HG03565 (cell line): ENCODE measurements at regions not wholly inside any gene's neighbourhood (a gene's known extent, or its start where the extent isn't known, plus 50 kb on each side); places are given as distances from the start of the nearest gene placed in this dataset.

Experiments used
- ATAC-seq: cut with Tn5 transposase; IDR thresholded peaks from one replicate; pipeline ENCODE4 v1.9.1; 2021; ENCODE audit warnings: mild to moderate bottlenecking, moderate library complexity; ENCODE audit not compliant: unreplicated experiment

DNA sequence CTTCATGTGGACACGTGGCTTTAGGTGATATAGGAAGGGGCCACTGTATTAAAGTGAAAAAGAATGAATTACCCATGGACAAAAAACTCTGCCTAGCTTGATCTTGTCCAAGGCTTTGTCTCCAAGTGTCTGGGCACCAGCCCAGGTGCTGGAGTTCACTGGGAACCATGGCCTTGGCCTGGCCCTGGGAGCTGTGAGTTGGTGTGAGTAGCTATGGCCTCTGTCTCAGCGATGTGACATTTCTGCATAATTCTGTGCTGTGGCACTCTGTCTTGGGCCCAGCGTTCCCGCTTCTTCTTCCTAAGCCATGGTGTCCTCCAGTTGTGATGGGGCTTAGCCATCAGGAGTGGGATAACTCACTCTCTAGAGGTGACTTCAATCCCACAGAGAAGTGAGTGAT lies 119.0 kb upstream of the PPP2R2D start:
- no peak for ATAC-seq

- ATAC-seq = no peak
These were observed 116.3 kb upstream of the PPP2R2D start for GRCh38 chr10:131784363-131785120.

- no peak for ATAC-seq
These were observed 115.7 kb upstream of the PPP2R2D start for GRCh38 chr10:131785121-131785460.

GRCh38 chr10:131786756-131787605 lies 113.8 kb upstream of the PPP2R2D start:
- no peak for ATAC-seq

- ATAC-seq = no peak
These were observed 112.8 kb upstream of the PPP2R2D start for GRCh38 chr10:131787961-131788360.

GRCh38 chr10:131788386-131788785 lies 112.4 kb upstream of the PPP2R2D start:
- ATAC-seq = no peak

DNA sequence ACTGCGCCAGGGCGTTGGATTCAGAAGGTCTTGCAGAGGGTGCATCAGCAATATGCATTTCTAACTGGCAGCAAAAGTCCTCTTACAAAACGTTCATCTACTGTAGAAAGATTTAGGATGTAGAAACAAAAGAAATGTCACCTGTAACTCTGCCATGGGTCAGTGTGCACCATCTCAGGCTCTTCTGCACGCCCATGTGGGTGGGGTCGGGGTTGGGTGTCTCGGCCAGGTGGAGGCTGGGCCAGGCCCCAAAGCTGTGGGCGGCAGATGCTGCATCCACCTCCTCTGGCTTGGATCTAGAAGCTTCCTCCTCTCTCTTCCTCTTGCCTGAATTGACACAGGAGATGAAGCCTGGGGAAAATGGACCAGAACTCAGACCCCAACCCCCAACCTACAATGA lies 111.3 kb upstream of the PPP2R2D start:
- no peak for ATAC-seq

DNA sequence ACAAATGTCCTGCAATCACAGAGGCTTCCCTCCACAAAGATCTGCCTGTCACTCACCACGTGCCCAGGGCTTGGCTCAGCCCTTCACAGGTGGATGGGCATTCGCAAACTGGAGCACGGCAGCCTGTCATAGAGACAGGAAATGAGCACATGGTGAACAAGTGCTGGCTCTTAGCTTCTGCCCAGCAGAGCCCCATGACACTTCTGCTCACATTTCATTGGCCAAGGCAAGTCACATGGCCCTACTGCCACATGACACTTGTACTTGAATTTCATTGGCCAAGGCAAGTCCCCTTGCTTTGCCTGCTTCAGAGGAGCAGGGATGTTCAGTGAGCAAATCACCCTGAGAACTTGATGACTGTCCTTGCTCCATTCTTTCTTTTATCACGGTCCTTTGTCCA lies 110.8 kb upstream of the PPP2R2D start:
- ATAC-seq = no peak

- no peak for ATAC-seq
These were observed 108.7 kb upstream of the PPP2R2D start for GRCh38 chr10:131792011-131792651.

GRCh38 chr10:131792809-131793208 lies 108.0 kb upstream of the PPP2R2D start:
- no peak for ATAC-seq

- no peak for ATAC-seq
These were observed 105.0 kb upstream of the PPP2R2D start for GRCh38 chr10:131795761-131796160.

- no peak for ATAC-seq
These were observed 103.2 kb upstream of the PPP2R2D start for GRCh38 chr10:131797626-131798025.

DNA sequence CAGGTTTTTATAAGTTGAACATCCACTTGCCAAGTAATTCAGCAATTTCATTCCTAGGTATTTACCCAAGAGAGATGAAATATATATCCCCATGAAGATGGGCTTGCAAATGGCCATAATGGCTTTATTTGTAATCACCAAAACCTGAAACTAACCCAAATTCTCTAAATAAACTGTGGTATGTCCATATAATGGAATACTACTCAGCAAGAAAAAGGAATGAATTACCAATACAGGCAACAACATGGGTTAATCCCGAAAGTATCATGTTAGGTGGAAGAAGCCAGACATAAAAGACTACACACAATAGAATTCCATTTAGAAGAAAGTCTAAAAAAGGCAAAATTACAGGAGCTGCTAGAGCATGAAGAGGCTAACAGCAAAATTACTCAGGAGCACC lies 101.4 kb upstream of the PPP2R2D start:
- ATAC-seq = no peak

DNA sequence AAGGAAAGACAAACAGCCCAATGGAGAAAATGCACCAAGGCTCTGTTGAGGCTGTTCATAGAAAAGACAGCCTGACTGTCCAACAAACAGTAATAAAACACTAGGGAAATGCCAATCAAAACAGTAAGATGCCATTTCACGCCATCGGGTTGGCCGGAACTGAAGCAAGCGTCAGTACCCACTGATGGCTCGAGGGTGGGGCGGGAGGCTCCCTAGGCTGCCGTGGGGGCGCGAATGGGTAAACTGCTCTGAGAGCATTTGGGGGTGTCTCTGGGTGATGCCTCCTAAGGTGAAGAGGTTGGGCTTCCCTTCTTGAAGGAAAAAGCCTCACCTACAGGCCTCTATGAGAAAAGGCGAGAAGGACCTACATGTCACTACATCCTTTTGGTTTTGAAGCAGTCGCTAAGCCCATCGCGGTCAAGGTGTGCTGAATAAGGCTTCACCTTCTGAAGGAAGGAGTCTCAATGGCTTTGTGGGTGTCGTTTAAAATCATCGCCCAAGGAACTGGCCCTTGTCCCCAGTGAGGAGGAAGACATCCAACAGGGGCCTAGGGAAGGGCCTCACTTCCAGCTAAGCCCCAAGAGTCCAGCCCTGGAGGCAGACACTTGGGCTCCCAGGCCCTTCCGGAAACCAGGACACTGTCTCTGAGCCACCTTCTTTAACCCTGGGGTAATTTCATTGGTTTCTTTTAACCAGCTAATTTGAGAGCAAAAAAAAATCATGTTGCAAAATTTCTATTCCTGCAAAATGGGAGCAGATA lies 98.5 kb upstream of the PPP2R2D start:
- ATAC-seq = no peak

GRCh38 chr10:131802996-131803395 lies 97.8 kb upstream of the PPP2R2D start:
- no peak for ATAC-seq

- no peak for ATAC-seq
These were observed 96.9 kb upstream of the PPP2R2D start for GRCh38 chr10:131803860-131804425.

DNA sequence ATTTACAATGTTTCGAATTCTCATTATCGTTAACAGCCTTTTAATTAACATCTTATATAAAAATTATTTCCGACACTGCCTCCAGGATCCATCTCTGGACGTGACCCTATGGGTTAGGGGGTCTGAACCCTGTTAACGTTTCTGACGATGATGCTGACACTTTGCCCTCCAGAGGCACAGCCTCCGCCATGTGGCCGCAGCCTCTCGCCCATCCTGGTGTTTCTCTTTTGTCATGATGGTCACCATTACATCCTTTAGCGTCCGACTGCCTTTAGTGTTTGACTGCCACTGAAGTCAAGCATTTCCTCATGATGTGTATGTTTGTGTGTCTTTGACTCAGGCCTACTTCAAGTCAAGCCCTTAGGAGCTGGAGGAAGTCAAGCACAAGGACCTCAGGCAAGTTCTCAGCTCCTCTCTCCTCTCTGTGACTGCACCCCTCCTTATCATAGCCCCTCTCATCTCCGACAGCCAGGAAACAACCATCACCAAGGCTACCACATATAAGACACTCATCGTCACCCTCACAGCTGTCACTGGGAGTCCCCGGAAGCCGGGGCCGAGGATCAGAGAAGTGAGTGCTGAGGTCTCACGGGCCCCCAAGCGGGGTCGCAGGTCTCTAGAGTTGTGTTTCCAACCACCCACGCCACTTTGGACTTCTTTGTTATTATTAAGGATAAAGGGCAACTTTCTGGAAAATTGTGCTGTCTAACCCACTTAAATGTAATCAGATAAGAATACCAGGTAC lies 96.1 kb upstream of the PPP2R2D start:
- ATAC-seq = no peak

DNA sequence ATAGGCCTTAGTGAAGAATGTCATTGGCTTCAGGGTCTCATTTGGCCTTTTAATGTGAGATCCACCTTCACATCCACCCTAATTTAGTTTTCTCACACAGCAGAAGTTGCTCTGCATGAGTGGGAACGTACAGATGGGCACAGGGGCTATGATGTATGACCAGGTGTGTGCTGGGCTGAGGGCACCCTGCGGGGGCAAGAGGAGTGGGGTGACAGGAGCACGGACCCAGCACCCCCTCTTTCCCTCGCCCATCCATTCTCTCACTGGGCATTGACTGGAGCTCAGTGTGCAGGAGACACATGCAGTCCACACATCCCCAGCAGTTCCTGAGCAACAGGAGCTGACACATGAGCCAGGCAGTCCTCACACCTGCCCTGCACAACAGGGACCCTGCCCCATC lies 95.1 kb upstream of the PPP2R2D start:
- no peak for ATAC-seq

DNA sequence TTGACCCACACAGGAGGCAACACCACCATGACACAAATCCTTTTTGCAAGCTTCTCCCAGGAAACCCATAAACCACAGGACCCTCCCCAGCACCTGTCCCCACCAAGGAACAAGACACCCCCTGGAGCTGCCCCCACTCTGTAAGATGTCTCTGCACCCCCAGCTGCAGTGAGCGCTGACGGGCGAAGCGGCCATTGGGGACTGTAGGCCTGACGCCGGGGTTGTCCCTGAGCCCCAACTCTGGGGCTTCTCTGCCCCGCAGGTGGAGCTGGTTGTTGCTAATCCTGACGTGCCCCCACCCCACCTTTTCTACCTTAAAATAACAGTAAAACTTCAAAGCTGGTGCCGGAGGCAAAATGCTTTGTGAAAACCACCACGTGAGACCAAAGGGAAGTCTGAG lies 94.7 kb upstream of the PPP2R2D start:
- ATAC-seq = no peak

- no peak for ATAC-seq
These were observed 94.0 kb upstream of the PPP2R2D start for GRCh38 chr10:131806646-131807317.
